ENCODE measurements at regions not wholly inside any gene's neighbourhood (a gene's known extent, or its start where the extent isn't known, plus 50 kb on each side); places are given as distances from the start of the nearest gene placed in this dataset.
"Not testable (repeated sequence)": the region's sequence is repeated elsewhere in the genome, so short reads cannot be mapped to it uniquely, and the experiment has no call there.

GRCh38 chr11:130551388-130551787 lies 102.9 kb downstream of the ADAMTS15 start:
- Histone ChIP-seq H3K4me1 (ENCODE audit: control insufficient read depth, insufficient read depth, low read length) (peaks cover 4% of the 10 kb centered on the region; the same call in 1 of the 2 replicates), H3K36me3 (ENCODE audit: control insufficient read depth, insufficient read depth, low read length) (no peaks in the 10 kb centered on the region), H3K27me3 (ENCODE audit: control insufficient read depth, insufficient read depth, low read length) (no peaks in the 10 kb centered on the region), H3K27ac (ENCODE audit: low read depth, low read length) (no peak overlapping the region), H3K9ac (ENCODE audit: low read length) (no peak overlapping the region), H3K9me3 (ENCODE audit: control insufficient read depth, insufficient read depth, low read depth, low read length) (no peaks in the 10 kb centered on the region), H3K4me3 (ENCODE audit: low read depth, low read length) (no peak overlapping the region)

GRCh38 chr11:130553306-130553705 lies 104.9 kb downstream of the ADAMTS15 start:
- no peak overlapping the region for H3K4me3 ChIP-seq (ENCODE audit: low read depth, low read length)

GRCh38 chr11:130554241-130555055 lies 106.0 kb downstream of the ADAMTS15 start:
- Histone ChIP-seq H3K27me3 (ENCODE audit: control insufficient read depth, insufficient read depth, low read length) (no peaks in the 10 kb centered on the region), H3K9me3 (ENCODE audit: control insufficient read depth, insufficient read depth, low read depth, low read length) (no peaks in the 10 kb centered on the region), H3K9ac (ENCODE audit: low read length) (no peak overlapping the region)

More at GRCh38 chr11:130553306-130553705, 104.9 kb downstream of the ADAMTS15 start:
- H3K27me3 ChIP-seq (ENCODE audit: control insufficient read depth, insufficient read depth, low read length): no peaks in the 10 kb centered on the region
- H3K9me3 ChIP-seq (ENCODE audit: control insufficient read depth, insufficient read depth, low read depth, low read length): no peaks in the 10 kb centered on the region
- no peak overlapping the region for H3K9ac ChIP-seq (ENCODE audit: low read length)
- no peaks in the 10 kb centered on the region for H3K36me3 ChIP-seq (ENCODE audit: control insufficient read depth, insufficient read depth, low read length)
- H3K4me1 ChIP-seq (ENCODE audit: control insufficient read depth, insufficient read depth, low read length): peaks cover 4% of the 10 kb centered on the region; the same call in 1 of the 2 replicates
- H3K27ac ChIP-seq (ENCODE audit: low read depth, low read length): no peak overlapping the region

GRCh38 chr11:130555251-130555841 lies 106.9 kb downstream of the ADAMTS15 start:
- Histone ChIP-seq H3K4me1 (ENCODE audit: control insufficient read depth, insufficient read depth, low read length) (peaks cover 4% of the 10 kb centered on the region; the same call in 1 of the 2 replicates), H3K9me3 (ENCODE audit: control insufficient read depth, insufficient read depth, low read depth, low read length) (no peaks in the 10 kb centered on the region), H3K9ac (ENCODE audit: low read length) (no peak overlapping the region), H3K27ac (ENCODE audit: low read depth, low read length) (no peak overlapping the region), H3K36me3 (ENCODE audit: control insufficient read depth, insufficient read depth, low read length) (no peaks in the 10 kb centered on the region), H3K4me3 (ENCODE audit: low read depth, low read length) (no peak overlapping the region), H3K27me3 (ENCODE audit: control insufficient read depth, insufficient read depth, low read length) (no peaks in the 10 kb centered on the region)

More at GRCh38 chr11:130554241-130555055, 106.0 kb downstream of the ADAMTS15 start:
- Histone ChIP-seq H3K4me3 (ENCODE audit: low read depth, low read length) (no peak overlapping the region), H3K4me1 (ENCODE audit: control insufficient read depth, insufficient read depth, low read length) (peaks cover 4% of the 10 kb centered on the region; the same call in 1 of the 2 replicates), H3K36me3 (ENCODE audit: control insufficient read depth, insufficient read depth, low read length) (no peaks in the 10 kb centered on the region), H3K27ac (ENCODE audit: low read depth, low read length) (no peak overlapping the region)

- H3K4me1 ChIP-seq (ENCODE audit: control insufficient read depth, insufficient read depth, low read length): no peaks in the 10 kb centered on the region; the same call in 1 of the 2 replicates
- no peak overlapping the region for H3K9ac ChIP-seq (ENCODE audit: low read length)
- no peaks in the 10 kb centered on the region for H3K36me3 ChIP-seq (ENCODE audit: control insufficient read depth, insufficient read depth, low read length)
- H3K27ac ChIP-seq (ENCODE audit: low read depth, low read length): no peak overlapping the region
- H3K27me3 ChIP-seq (ENCODE audit: control insufficient read depth, insufficient read depth, low read length): no peaks in the 10 kb centered on the region
- no peak overlapping the region for H3K4me3 ChIP-seq (ENCODE audit: low read depth, low read length)
- H3K9me3 ChIP-seq (ENCODE audit: control insufficient read depth, insufficient read depth, low read depth, low read length): no peaks in the 10 kb centered on the region
Observed at GRCh38 chr11:130560000-130560780, 111.7 kb downstream of the ADAMTS15 start.

- no peaks in the 10 kb centered on the region for H3K27me3 ChIP-seq (ENCODE audit: control insufficient read depth, insufficient read depth, low read length)
- no peak overlapping the region for H3K27ac ChIP-seq (ENCODE audit: low read depth, low read length)
- H3K4me1 ChIP-seq (ENCODE audit: control insufficient read depth, insufficient read depth, low read length): no peaks in the 10 kb centered on the region; the same call in 1 of the 2 replicates
- no peak overlapping the region for H3K9ac ChIP-seq (ENCODE audit: low read length)
- no peaks in the 10 kb centered on the region for H3K36me3 ChIP-seq (ENCODE audit: control insufficient read depth, insufficient read depth, low read length)
- no peaks in the 10 kb centered on the region for H3K9me3 ChIP-seq (ENCODE audit: control insufficient read depth, insufficient read depth, low read depth, low read length)
- H3K4me3 ChIP-seq (ENCODE audit: low read depth, low read length): no peak overlapping the region
Observed at GRCh38 chr11:130560781-130561109, 112.3 kb downstream of the ADAMTS15 start.

- H3K27ac ChIP-seq (ENCODE audit: low read depth, low read length): no peak overlapping the region
Observed at GRCh38 chr11:130561441-130561881, 113.0 kb downstream of the ADAMTS15 start.

GRCh38 chr11:130562549-130562948 lies 114.1 kb downstream of the ADAMTS15 start:
- Histone ChIP-seq H3K36me3 (ENCODE audit: control insufficient read depth, insufficient read depth, low read length) (no peaks in the 10 kb centered on the region), H3K4me3 (ENCODE audit: low read depth, low read length) (no peak overlapping the region), H3K27ac (ENCODE audit: low read depth, low read length) (no peak overlapping the region), H3K9me3 (ENCODE audit: control insufficient read depth, insufficient read depth, low read depth, low read length) (no peaks in the 10 kb centered on the region), H3K4me1 (ENCODE audit: control insufficient read depth, insufficient read depth, low read length) (no peaks in the 10 kb centered on the region; the same call in 1 of the 2 replicates), H3K9ac (ENCODE audit: low read length) (no peak overlapping the region), H3K27me3 (ENCODE audit: control insufficient read depth, insufficient read depth, low read length) (no peaks in the 10 kb centered on the region)

More at GRCh38 chr11:130561441-130561881, 113.0 kb downstream of the ADAMTS15 start:
- H3K4me3 ChIP-seq (ENCODE audit: low read depth, low read length): no peak overlapping the region
- no peaks in the 10 kb centered on the region for H3K36me3 ChIP-seq (ENCODE audit: control insufficient read depth, insufficient read depth, low read length)
- H3K9me3 ChIP-seq (ENCODE audit: control insufficient read depth, insufficient read depth, low read depth, low read length): no peaks in the 10 kb centered on the region
- no peaks in the 10 kb centered on the region; the same call in 1 of the 2 replicates for H3K4me1 ChIP-seq (ENCODE audit: control insufficient read depth, insufficient read depth, low read length)
- H3K27me3 ChIP-seq (ENCODE audit: control insufficient read depth, insufficient read depth, low read length): no peaks in the 10 kb centered on the region
- H3K9ac ChIP-seq (ENCODE audit: low read length): no peak overlapping the region

GRCh38 chr11:130566360-130566759 lies 117.9 kb downstream of the ADAMTS15 start:
- not testable (repeated sequence) for H3K9me3 ChIP-seq (ENCODE audit: control insufficient read depth, insufficient read depth, low read depth, low read length); H3K27me3 ChIP-seq (ENCODE audit: control insufficient read depth, insufficient read depth, low read length); H3K4me3 ChIP-seq (ENCODE audit: low read depth, low read length); H3K9ac ChIP-seq (ENCODE audit: low read length); H3K27ac ChIP-seq (ENCODE audit: low read depth, low read length); H3K4me1 ChIP-seq (ENCODE audit: control insufficient read depth, insufficient read depth, low read length); H3K36me3 ChIP-seq (ENCODE audit: control insufficient read depth, insufficient read depth, low read length)

GRCh38 chr11:130571519-130571918 lies 123.1 kb downstream of the ADAMTS15 start:
- no peaks in the 10 kb centered on the region for H3K9me3 ChIP-seq (ENCODE audit: control insufficient read depth, insufficient read depth, low read depth, low read length)
- no peak overlapping the region for H3K9ac ChIP-seq (ENCODE audit: low read length)
- H3K4me1 ChIP-seq (ENCODE audit: control insufficient read depth, insufficient read depth, low read length): no peaks in the 10 kb centered on the region
- H3K4me3 ChIP-seq (ENCODE audit: low read depth, low read length): no peak overlapping the region
- no peaks in the 10 kb centered on the region for H3K36me3 ChIP-seq (ENCODE audit: control insufficient read depth, insufficient read depth, low read length)
- H3K27ac ChIP-seq (ENCODE audit: low read depth, low read length): no peak overlapping the region
- H3K27me3 ChIP-seq (ENCODE audit: control insufficient read depth, insufficient read depth, low read length): no peaks in the 10 kb centered on the region

Measured in HUES6 (cell line).